GM23338 (cell line): ENCODE measurements at regions not wholly inside any gene's neighbourhood (a gene's known extent, or its start where the extent isn't known, plus 50 kb on each side); places are given as distances from the start of the nearest gene placed in this dataset.

ENCODE experiments used
- EZH2 ChIP-seq: fragments of 200-600 bp; sonication (generic); IDR thresholded peaks from one replicate; pipeline ENCODE4 v1.8.0; 2017; ENCODE audit warnings: antibody characterized with exemption, mild to moderate bottlenecking, low read depth; ENCODE audit not compliant: unreplicated experiment
- JUNB ChIP-seq: IDR thresholded peaks from one replicate; pipeline ENCODE4 v1.6.1; 2016; ENCODE audit warnings: antibody characterized with exemption; ENCODE audit not compliant: unreplicated experiment
- POLR2AphosphoS5 ChIP-seq: IDR thresholded peaks from 2 replicates; pipeline ENCODE4 v1.6.1; 2016; ENCODE audit warnings: antibody characterized with exemption, low read depth
- TF ChIP-seq, protein P1 (sequence below), 2 experiments: fragments of 200-600 bp in 1 of 2; sonication (generic) in 1 of 2; conservative IDR thresholded peaks; 2 replicates each; pipeline versions ENCODE4 v1.5.1 to v1.6.1; 2016 to 2017; ENCODE audit warnings: antibody characterized with exemption in 2 of 2, low read depth in 2 of 2, mild to moderate bottlenecking in 2 of 2, moderate library complexity in 1 of 2

DNA sequence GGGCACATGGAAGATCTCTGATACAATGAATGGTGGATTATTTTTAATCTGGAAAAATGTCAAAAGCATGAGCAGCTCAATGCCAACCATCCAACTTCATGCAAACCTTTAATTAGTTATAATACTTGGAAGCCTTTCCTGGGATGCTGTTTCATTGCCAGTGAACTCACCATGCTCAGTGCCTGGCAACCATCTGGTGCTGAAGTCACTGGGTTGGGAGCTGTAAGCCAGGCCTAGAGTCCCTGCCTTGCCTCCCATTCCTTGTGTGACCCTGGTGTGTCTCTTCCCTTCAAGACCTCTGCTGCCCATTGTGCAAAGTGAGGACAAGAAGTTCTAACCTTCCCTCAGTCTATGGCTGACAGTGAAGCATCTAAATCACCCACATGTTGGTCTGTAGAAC, 458.7 kb downstream of the RNF144A start:
- TF ChIP-seq EZH2 (no peak), POLR2AphosphoS5 (no peak), JUNB (no peak)
- TF ChIP-seq, protein P1, sequence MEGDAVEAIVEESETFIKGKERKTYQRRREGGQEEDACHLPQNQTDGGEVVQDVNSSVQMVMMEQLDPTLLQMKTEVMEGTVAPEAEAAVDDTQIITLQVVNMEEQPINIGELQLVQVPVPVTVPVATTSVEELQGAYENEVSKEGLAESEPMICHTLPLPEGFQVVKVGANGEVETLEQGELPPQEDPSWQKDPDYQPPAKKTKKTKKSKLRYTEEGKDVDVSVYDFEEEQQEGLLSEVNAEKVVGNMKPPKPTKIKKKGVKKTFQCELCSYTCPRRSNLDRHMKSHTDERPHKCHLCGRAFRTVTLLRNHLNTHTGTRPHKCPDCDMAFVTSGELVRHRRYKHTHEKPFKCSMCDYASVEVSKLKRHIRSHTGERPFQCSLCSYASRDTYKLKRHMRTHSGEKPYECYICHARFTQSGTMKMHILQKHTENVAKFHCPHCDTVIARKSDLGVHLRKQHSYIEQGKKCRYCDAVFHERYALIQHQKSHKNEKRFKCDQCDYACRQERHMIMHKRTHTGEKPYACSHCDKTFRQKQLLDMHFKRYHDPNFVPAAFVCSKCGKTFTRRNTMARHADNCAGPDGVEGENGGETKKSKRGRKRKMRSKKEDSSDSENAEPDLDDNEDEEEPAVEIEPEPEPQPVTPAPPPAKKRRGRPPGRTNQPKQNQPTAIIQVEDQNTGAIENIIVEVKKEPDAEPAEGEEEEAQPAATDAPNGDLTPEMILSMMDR (conservative IDR thresholded peaks at IDR 0.05; ENCODE audit: low read depth in 2 of 2), result no peak
